Mesenchymal stem cell (in vitro differentiated cells and primary cell): ENCODE measurements at regions not wholly inside any gene's neighbourhood (a gene's known extent, or its start where the extent isn't known, plus 50 kb on each side); places are given as distances from the start of the nearest gene placed in this dataset.

ENCODE experiments used
- DNase-seq: peaks from one replicate; pipeline ENCODE4 v3.0.0-alpha.2; 2013
- H2AFZ ChIP-seq: one replicate; pipeline ENCODE4 v1.6.1; 2013; ENCODE audit warnings: low read depth, mild to moderate bottlenecking, control low read depth, inconsistent platforms, low read length, moderate library complexity
- H2AK5ac ChIP-seq: 2 replicates; pipeline ENCODE4 v1.6.1; 2013; ENCODE audit warnings: low read length, moderate library complexity, mild to moderate bottlenecking, inconsistent platforms; ENCODE audit not compliant: severe bottlenecking
- H2BK120ac ChIP-seq: one replicate; pipeline ENCODE4 v1.6.1; 2013; ENCODE audit warnings: low read depth, mild to moderate bottlenecking, inconsistent platforms, low read length, moderate library complexity
- H2BK12ac ChIP-seq, 2 experiments: one replicate each; pipeline ENCODE4 v1.6.1; 2013; ENCODE audit warnings: inconsistent platforms in 2 of 2, low read length in 2 of 2, mild to moderate bottlenecking in 2 of 2, moderate library complexity in 2 of 2, control low read depth in 1 of 2
- H2BK15ac ChIP-seq: one replicate; pipeline ENCODE4 v1.6.1; 2013; ENCODE audit warnings: mild to moderate bottlenecking, low read depth, inconsistent platforms; ENCODE audit not compliant: poor library complexity, severe bottlenecking
- H2BK5ac ChIP-seq: 2 replicates; pipeline ENCODE4 v1.6.1; 2013; ENCODE audit warnings: low read depth, mild to moderate bottlenecking, low read length, control low read depth, inconsistent platforms; ENCODE audit not compliant: poor library complexity, severe bottlenecking
- H3K14ac ChIP-seq, 2 experiments: one replicate each; pipeline ENCODE4 v1.6.1; 2013; ENCODE audit warnings: inconsistent platforms in 2 of 2, low read length in 2 of 2, control low read depth in 1 of 2, mild to moderate bottlenecking in 1 of 2, moderate library complexity in 1 of 2
- H3K18ac ChIP-seq, 2 experiments: one replicate each; pipeline ENCODE4 v1.6.1; 2013; ENCODE audit warnings: inconsistent platforms in 2 of 2, low read length in 2 of 2, control low read depth in 1 of 2, low read depth in 1 of 2, mild to moderate bottlenecking in 1 of 2
- H3K23ac ChIP-seq, 2 experiments: one replicate each; pipeline ENCODE4 v1.6.1; 2013; ENCODE audit warnings: inconsistent platforms in 2 of 2, low read length in 2 of 2, mild to moderate bottlenecking in 2 of 2, moderate library complexity in 2 of 2, control low read depth in 1 of 2
- H3K27ac ChIP-seq: 2 replicates; pipeline ENCODE4 v1.5.1; 2013; ENCODE audit warnings: mild to moderate bottlenecking, moderate library complexity, low read length, control low read depth, inconsistent platforms; ENCODE audit not compliant: poor library complexity, severe bottlenecking
- H3K27me3 ChIP-seq, 2 experiments: 2 replicates each; pipeline versions ENCODE4 v1.6.1 to v1.7.0; 2013; ENCODE audit warnings: low read length in 2 of 2, mild to moderate bottlenecking in 2 of 2, moderate library complexity in 2 of 2, control low read depth in 1 of 2, inconsistent platforms in 1 of 2; ENCODE audit not compliant: control insufficient read depth in 1 of 2, insufficient read depth in 1 of 2
- H3K36me3 ChIP-seq, 2 experiments: 2 replicates each; pipeline versions ENCODE4 v1.6.1 to v1.7.0; 2013; ENCODE audit warnings: low read length in 2 of 2, control low read depth in 1 of 2, inconsistent platforms in 1 of 2, low read depth in 1 of 2, mild to moderate bottlenecking in 1 of 2; ENCODE audit not compliant: insufficient read depth in 2 of 2, control insufficient read depth in 1 of 2
- H3K4ac ChIP-seq, 2 experiments: one replicate each; pipeline ENCODE4 v1.6.1; 2013; ENCODE audit warnings: inconsistent platforms in 2 of 2, low read length in 2 of 2, mild to moderate bottlenecking in 2 of 2, moderate library complexity in 2 of 2, control low read depth in 1 of 2, low read depth in 1 of 2
- H3K4me1 ChIP-seq: 2 replicates; pipeline ENCODE4 v1.6.1; 2013; ENCODE audit warnings: low read depth, low read length, control low read depth; ENCODE audit not compliant: control insufficient read depth, insufficient read depth
- H3K4me2 ChIP-seq: 2 replicates; pipeline ENCODE4 v1.6.1; 2013; ENCODE audit warnings: low read length, mild to moderate bottlenecking, inconsistent platforms; ENCODE audit not compliant: poor library complexity, severe bottlenecking
- H3K4me3 ChIP-seq, 2 experiments: 2 replicates each; pipeline versions ENCODE4 v1.5.1 to v1.7.0; 2013; ENCODE audit warnings: low read length in 2 of 2, mild to moderate bottlenecking in 2 of 2, control low read depth in 1 of 2, low read depth in 1 of 2; ENCODE audit not compliant: insufficient read depth in 1 of 2
- H3K79me1 ChIP-seq: replicated peaks from 2 replicates; pipeline ENCODE4 v1.6.1; 2013; ENCODE audit warnings: mild to moderate bottlenecking, control low read depth, low read length, inconsistent platforms; ENCODE audit not compliant: poor library complexity, severe bottlenecking
- H3K9ac ChIP-seq: 2 replicates; pipeline ENCODE4 v1.7.0; 2013; ENCODE audit warnings: mild to moderate bottlenecking, low read length, moderate library complexity
- H3K9me3 ChIP-seq: 2 replicates; pipeline ENCODE4 v1.7.0; 2013; ENCODE audit warnings: mild to moderate bottlenecking, low read length; ENCODE audit not compliant: control insufficient read depth
- H4K8ac ChIP-seq: one replicate; pipeline ENCODE4 v1.6.1; 2013; ENCODE audit warnings: inconsistent platforms, mild to moderate bottlenecking, low read length, moderate library complexity
- H4K91ac ChIP-seq: one replicate; pipeline ENCODE4 v1.6.1; 2013; ENCODE audit warnings: mild to moderate bottlenecking, low read length, inconsistent platforms
- WGBS: methylation state at CpG from one replicate; pipeline ENCODE4 v1.1.7; 2013; ENCODE audit warnings: mixed read lengths; 5-methylcytosine and 5-hydroxymethylcytosine counted together

DNA sequence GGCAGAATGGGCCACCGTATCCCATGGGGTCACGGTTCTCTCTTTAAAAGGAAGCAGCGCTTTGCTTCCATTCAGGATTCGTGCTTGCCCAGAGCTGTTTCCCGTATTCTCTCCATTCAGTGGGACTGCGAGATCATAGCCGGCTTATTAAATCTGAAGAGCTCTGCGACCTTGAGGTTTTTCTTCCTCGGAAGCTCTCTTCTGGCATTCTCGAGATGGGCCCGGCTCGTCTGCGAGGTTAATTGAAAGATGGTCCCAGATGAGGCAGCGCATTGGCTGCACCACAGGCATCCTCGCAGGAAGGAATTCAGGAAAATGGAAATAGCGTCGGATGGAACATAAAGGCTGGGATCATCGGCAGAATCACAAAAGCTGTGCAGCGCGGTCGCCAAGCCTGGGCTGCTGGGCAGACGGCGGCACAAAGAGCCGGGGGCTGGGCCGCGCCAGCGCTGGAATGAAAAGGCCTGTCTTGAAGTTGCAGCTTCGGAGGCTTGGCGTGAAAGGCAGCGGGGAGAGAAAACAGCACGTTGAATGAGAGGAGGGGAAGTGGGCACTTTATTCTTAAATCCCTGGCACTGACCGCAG, 236.2 kb downstream of the IRX2 start:
- H2AK5ac ChIP-seq, result no peak overlapping the region
- no peak for DNase-seq
- WGBS, result 92% methylated on average over 32 of the region's 32 CpGs
- no peak overlapping the region for H3K4me3 ChIP-seq
- no peak overlapping the region for H4K91ac ChIP-seq
- no peak overlapping the region for H3K23ac ChIP-seq
- H3K4me1 ChIP-seq, result no peaks in the 10 kb centered on the region
- no peak overlapping the region for H4K8ac ChIP-seq
- peaks cover 4% of the 10 kb centered on the region for H3K9me3 ChIP-seq
- no peaks in the 10 kb centered on the region for H3K79me1 ChIP-seq
- no peak overlapping the region for H3K4ac ChIP-seq
- no peak overlapping the region for H3K4me2 ChIP-seq
- H2BK5ac ChIP-seq, result no peak overlapping the region
- H3K27ac ChIP-seq, result no peak overlapping the region
- no peak overlapping the region for H2AFZ ChIP-seq
- H3K36me3 ChIP-seq, result no peaks in the 10 kb centered on the region
- no peak overlapping the region for H2BK15ac ChIP-seq
- H3K18ac ChIP-seq, result no peak overlapping the region
- no peak overlapping the region for H2BK12ac ChIP-seq
- no peak overlapping the region for H2BK120ac ChIP-seq
- H3K14ac ChIP-seq, result no peak overlapping the region
- no peak overlapping the region for H3K9ac ChIP-seq
- H3K27me3 ChIP-seq, result no peaks in the 10 kb centered on the region

DNA sequence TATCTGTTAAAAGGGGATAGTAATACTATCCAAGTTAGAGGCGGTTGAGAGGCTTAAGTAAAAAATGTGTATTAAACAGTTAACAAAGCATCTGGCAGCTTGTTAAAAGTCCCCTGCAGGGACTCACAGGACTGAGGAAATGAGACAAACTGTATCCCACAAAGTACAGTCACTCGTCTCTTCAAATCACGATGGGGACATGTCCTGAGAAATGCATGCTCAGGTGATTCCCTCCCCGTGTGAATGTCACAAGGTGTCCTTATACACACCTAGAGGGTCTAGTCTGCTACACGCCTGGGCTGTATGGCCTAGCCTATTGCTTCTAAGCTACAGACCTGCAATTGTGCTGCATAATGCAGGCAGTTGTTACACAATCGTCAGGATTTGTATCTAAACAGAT, 237.0 kb downstream of the IRX2 start:
- H3K4ac ChIP-seq, result no peak overlapping the region
- no peak overlapping the region for H2BK12ac ChIP-seq
- no peak overlapping the region for H3K18ac ChIP-seq
- H3K36me3 ChIP-seq, result no peaks in the 10 kb centered on the region
- no peaks in the 10 kb centered on the region for H3K79me1 ChIP-seq
- no peaks in the 10 kb centered on the region for H3K27me3 ChIP-seq
- H2BK5ac ChIP-seq, result no peak overlapping the region
- no peak for DNase-seq
- H3K9me3 ChIP-seq, result peaks cover 4% of the 10 kb centered on the region
- H3K4me1 ChIP-seq, result no peaks in the 10 kb centered on the region
- H3K23ac ChIP-seq, result no peak overlapping the region
- H4K8ac ChIP-seq, result no peak overlapping the region
- H3K4me3 ChIP-seq, result no peak overlapping the region
- no peak overlapping the region for H3K9ac ChIP-seq
- no peak overlapping the region for H2BK120ac ChIP-seq
- H3K27ac ChIP-seq, result no peak overlapping the region
- WGBS, result 67% methylated on average over 6 of the region's 6 CpGs
- no peak overlapping the region for H2BK15ac ChIP-seq
- no peak overlapping the region for H2AK5ac ChIP-seq
- H2AFZ ChIP-seq, result no peak overlapping the region
- H3K14ac ChIP-seq, result no peak overlapping the region
- no peak overlapping the region for H3K4me2 ChIP-seq
- no peak overlapping the region for H4K91ac ChIP-seq

- Histone ChIP-seq H3K79me1 (no peaks in the 10 kb centered on the region), H3K27me3 (no peaks in the 10 kb centered on the region), H2BK5ac (no peak overlapping the region), H4K91ac (no peak overlapping the region), H2AK5ac (no peak overlapping the region), H3K9me3 (peaks cover 4% of the 10 kb centered on the region), H3K4me2 (no peak overlapping the region), H3K4me3 (no peak overlapping the region), H3K14ac (no peak overlapping the region), H3K23ac (no peak overlapping the region), H2BK120ac (no peak overlapping the region), H3K36me3 (no peaks in the 10 kb centered on the region), H3K27ac (no peak overlapping the region), H2BK15ac (no peak overlapping the region), H3K9ac (no peak overlapping the region), H3K18ac (no peak overlapping the region), H2BK12ac (no peak overlapping the region), H3K4me1 (no peaks in the 10 kb centered on the region), H2AFZ (no peak overlapping the region), H3K4ac (no peak overlapping the region), H4K8ac (no peak overlapping the region)
- 87% methylated on average over 5 of the region's 5 CpGs for WGBS
- no peak for DNase-seq
Observed at GRCh38 chr5:2511706-2512105, 239.8 kb downstream of the IRX2 start.

DNA sequence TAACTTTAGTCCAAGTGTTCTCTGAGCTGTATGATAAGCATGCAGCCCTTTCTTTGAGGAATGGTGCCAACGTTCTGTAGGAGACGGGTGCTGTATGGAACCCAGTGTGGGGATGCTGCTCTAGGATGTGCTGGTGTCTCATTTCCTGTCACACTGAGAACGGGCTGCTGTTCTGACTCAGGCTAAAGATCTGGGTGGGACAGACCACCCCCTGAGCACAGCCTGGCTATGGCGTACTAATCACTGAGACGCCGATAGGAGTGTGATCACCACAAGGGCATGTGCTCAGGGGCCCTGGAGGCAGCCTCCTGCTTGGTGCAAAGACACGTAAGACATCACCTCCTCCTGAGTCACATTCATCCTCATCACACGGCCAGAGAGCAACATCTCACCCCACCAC, 240.4 kb downstream of the IRX2 start:
- no peak overlapping the region for H3K18ac ChIP-seq
- no peaks in the 10 kb centered on the region for H3K79me1 ChIP-seq
- no peak overlapping the region for H3K14ac ChIP-seq
- H2BK5ac ChIP-seq, result no peak overlapping the region
- H3K9ac ChIP-seq, result no peak overlapping the region
- no peak overlapping the region for H3K4me3 ChIP-seq
- no peak overlapping the region for H2BK15ac ChIP-seq
- WGBS, result 78% methylated on average over 8 of the region's 8 CpGs
- no peak overlapping the region for H3K23ac ChIP-seq
- H3K27me3 ChIP-seq, result no peaks in the 10 kb centered on the region
- H4K91ac ChIP-seq, result no peak overlapping the region
- no peak overlapping the region for H3K27ac ChIP-seq
- no peak overlapping the region for H2AK5ac ChIP-seq
- no peaks in the 10 kb centered on the region for H3K4me1 ChIP-seq
- H2BK120ac ChIP-seq, result no peak overlapping the region
- no peak overlapping the region for H2AFZ ChIP-seq
- H3K4me2 ChIP-seq, result no peak overlapping the region
- no peak for DNase-seq
- no peak overlapping the region for H4K8ac ChIP-seq
- peaks cover 4% of the 10 kb centered on the region for H3K9me3 ChIP-seq
- H2BK12ac ChIP-seq, result no peak overlapping the region
- H3K4ac ChIP-seq, result no peak overlapping the region
- no peaks in the 10 kb centered on the region for H3K36me3 ChIP-seq
